NCI-H2081 (cell line): ENCODE measurements at regions not wholly inside any gene's neighbourhood (a gene's known extent, or its start where the extent isn't known, plus 50 kb on each side); places are given as distances from the start of the nearest gene placed in this dataset.
"Not testable (repeated sequence)": the region's sequence is repeated elsewhere in the genome, so short reads cannot be mapped to it uniquely, and the experiment has no call there.

Source experiments
- DNase-seq, 2 experiments: peaks; one replicate each; lab custom pipeline; 2025; lab: John Stamatoyannopoulos, UW

- DNase-seq, result no peak
Observed at GRCh38 chr15:39248204-39248603, 332.7 kb upstream of the THBS1 start.

GRCh38 chr15:39250001-39250400 lies 330.9 kb upstream of the THBS1 start:
- no peak for DNase-seq

- DNase-seq, result no peak
Observed at GRCh38 chr15:39250460-39251186, 330.3 kb upstream of the THBS1 start.

- DNase-seq, result no peak
Observed at GRCh38 chr15:39251413-39252133, 329.3 kb upstream of the THBS1 start.

GRCh38 chr15:39252134-39252470 lies 328.8 kb upstream of the THBS1 start:
- DNase-seq, result no peak

- DNase-seq, result no peak
Observed at GRCh38 chr15:39253552-39253951, 327.3 kb upstream of the THBS1 start.

GRCh38 chr15:39254181-39254580 lies 326.7 kb upstream of the THBS1 start:
- no peak for DNase-seq

- no peak for DNase-seq
Observed at GRCh38 chr15:39255760-39256159, 325.1 kb upstream of the THBS1 start.

- no peak for DNase-seq
Observed at GRCh38 chr15:39260391-39260790, 320.5 kb upstream of the THBS1 start.

- no peak for DNase-seq
Observed at GRCh38 chr15:39260791-39261190, 320.1 kb upstream of the THBS1 start.

GRCh38 chr15:39261397-39262183 lies 319.3 kb upstream of the THBS1 start:
- DNase-seq, result not testable (repeated sequence)

GRCh38 chr15:39262995-39263772 lies 317.7 kb upstream of the THBS1 start:
- DNase-seq, result not testable (repeated sequence)

- DNase-seq, result no peak
Observed at GRCh38 chr15:39265261-39265660, 315.6 kb upstream of the THBS1 start.

GRCh38 chr15:39266890-39267289 lies 314.0 kb upstream of the THBS1 start:
- DNase-seq, result no peak

GRCh38 chr15:39267685-39268084 lies 313.2 kb upstream of the THBS1 start:
- no peak for DNase-seq

- DNase-seq, result no peak
Observed at GRCh38 chr15:39269352-39269751, 311.5 kb upstream of the THBS1 start.

GRCh38 chr15:39269821-39270220 lies 311.1 kb upstream of the THBS1 start:
- peak in 1 of 2 experiments; percentile 18 for DNase-seq

- DNase-seq, result peak in 1 of 2 experiments; percentile 58
Observed at GRCh38 chr15:39270221-39270855, 310.5 kb upstream of the THBS1 start.

GRCh38 chr15:39270934-39271333 lies 309.9 kb upstream of the THBS1 start:
- no peak for DNase-seq

- DNase-seq, result no peak
Observed at GRCh38 chr15:39272901-39273300, 308.0 kb upstream of the THBS1 start.

- DNase-seq, result peak; percentile 67 to 93
Observed at GRCh38 chr15:39273717-39274411, 307.0 kb upstream of the THBS1 start.
